Stimulated activated CD4-positive, alpha-beta T cell treated with anti-CD3 and anti-CD28 coated beads, TNF-alpha, amount 100 ng/mL, for 48 hours (primary cell): ENCODE measurements at regions not wholly inside any gene's neighbourhood (a gene's known extent, or its start where the extent isn't known, plus 50 kb on each side); places are given as distances from the start of the nearest gene placed in this dataset.

Experiments
- DNase-seq, 3 donors: peaks; one replicate each; pipeline ENCODE4 v3.0.0-alpha.2; 2020; ENCODE audit warnings: low read depth in 3 of 3

DNA sequence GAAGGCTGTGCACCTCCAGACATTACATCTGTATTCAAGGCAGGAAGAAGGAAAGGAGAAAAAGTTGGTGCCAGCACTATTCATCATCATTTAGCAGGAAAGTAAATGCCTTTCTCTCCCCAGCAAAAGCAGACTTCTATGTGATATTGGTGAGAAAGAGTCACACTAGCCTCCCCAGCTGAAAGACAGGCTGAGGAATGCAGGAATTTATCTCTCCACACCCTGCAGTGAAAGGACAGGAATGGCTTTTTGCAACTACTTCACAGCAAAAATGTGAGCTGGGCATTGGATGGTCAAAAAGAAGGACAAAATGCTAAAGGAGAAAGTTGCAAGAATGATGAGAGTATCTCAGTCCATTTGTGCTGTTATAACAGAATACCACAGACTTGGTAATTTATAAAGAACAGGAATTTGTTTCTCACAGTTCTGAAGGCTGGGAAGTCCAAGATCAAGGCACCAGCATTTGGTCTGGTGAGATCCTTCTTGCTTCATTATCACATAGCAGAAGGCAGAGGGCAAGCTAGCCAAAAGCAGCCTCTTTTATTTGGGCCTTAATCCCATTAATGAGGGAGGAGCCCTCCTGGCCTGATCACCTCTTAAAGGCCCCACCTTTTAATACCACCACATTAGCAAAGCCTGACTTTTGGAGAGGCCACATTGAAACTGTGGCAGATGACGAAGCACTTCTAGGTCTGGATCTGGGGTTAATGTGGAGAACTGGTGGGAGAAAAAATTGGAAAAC is 388.1 kb upstream of the SLC14A2 start:
- no peak for DNase-seq

- DNase-seq, result no peak
These were observed 386.4 kb upstream of the SLC14A2 start for GRCh38 chr18:45228796-45229388.

GRCh38 chr18:45231617-45232016 is 383.7 kb upstream of the SLC14A2 start:
- DNase-seq, result no peak

DNA sequence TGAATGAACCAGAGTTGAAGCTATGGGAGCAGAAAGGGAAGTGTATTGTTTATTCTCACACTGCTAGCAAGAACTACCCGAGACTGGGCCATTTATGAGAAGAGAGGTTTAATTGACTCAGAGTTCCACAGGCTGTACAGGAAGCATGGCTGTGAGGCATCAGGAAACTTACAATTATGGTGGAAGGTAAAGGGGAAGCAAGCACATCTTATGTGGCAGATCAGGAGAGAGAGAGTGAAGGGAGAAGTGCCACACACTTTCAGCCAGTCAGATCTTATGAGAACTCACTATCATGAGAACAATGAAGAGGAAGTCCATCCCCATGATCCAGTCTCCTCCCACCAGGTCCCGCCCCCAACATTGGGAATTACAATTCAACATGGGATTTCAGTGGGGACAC is 383.2 kb upstream of the SLC14A2 start:
- DNase-seq, result no peak

DNA sequence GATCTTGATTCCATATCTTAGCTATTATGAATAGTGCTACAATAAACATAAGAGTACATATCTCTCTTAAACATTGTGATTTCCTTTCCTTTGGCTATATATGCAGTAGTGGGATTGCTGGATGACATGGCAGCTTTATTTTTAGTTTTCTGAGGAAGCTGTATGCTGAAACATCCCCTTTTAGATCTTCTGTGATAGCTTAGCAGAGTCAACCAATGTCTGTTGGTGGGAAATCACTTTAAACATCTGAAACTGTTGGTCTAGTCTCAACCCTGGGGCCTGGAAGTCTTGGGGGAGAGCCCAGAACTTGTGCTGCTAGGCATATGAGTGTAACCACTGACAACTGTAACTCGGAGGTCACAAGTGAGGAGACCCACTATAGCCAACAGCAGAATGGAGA is 378.6 kb upstream of the SLC14A2 start:
- no peak for DNase-seq

DNA sequence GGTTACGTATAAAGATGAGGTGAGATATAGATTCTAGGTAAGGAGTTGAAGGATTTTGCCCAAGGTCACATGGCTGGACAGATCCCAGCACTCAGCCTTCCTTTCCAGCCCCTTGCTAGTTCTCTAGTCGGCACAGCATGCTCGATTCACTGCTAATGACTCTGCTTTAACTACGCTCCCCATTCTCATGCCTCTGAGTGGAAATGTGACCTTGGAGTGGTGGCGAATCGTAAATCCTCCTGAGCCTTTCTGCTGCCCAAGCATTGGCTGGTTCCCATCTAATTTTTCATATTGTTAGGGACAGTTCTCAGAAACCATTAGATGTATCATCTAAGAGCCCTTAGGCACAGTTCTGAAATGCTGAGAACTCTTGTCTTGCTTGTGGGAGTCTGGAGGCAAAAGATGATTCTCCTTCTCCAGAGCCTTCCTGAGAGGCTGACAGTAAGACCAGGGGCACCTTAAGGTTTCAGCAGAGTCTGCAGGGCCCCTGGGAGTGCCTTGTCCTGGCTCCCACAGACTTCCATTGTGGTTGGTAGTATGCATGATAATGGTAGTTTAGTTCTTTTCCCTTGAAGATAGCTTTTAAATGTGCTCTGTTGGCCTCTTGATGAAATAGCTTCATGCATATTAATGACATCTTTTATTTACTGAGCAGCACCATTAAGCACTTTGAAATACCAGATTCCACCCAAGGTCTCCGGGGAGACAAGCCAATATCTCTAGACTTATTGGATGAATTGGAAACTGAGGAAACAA is 377.8 kb upstream of the SLC14A2 start:
- DNase-seq, result no peak

GRCh38 chr18:45241271-45241670 is 374.0 kb upstream of the SLC14A2 start:
- no peak for DNase-seq

GRCh38 chr18:45241982-45242565 is 373.2 kb upstream of the SLC14A2 start:
- no peak for DNase-seq

DNA sequence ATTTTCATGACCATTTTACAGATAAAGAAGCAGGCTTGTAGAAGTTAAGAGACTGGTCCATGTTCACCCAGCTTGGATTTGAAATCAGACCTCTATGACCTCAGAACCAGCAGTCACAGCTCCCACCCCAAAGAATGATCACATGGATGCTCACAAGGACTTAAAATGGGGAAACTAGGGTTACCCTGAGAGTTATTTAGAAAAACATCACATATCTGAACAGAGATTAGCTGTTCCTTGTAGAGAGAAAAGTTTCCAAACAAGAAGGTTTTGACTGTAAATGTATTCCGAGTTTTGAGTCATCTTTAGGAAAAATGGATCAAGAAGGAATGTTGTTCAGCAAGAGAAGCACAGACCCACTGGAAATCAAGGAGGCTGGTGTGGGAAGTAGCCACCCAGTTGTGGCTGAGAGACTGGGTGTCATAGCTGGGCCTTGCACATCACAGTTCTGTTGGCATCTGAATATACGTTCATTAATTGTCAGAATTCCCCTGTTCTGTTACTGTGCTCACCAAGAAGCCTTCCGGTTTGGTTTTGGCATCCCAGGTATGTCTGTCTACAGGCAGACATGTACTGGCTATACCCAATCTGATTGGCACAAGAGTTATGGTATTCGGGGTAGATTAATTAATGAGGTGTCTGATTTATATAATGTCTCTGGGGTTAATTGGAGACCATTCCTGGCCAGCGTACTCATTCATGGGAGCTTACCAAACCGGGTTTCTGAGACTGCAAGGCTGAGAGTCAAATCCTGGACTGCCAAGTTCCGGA is 371.8 kb upstream of the SLC14A2 start:
- no peak for DNase-seq

DNA sequence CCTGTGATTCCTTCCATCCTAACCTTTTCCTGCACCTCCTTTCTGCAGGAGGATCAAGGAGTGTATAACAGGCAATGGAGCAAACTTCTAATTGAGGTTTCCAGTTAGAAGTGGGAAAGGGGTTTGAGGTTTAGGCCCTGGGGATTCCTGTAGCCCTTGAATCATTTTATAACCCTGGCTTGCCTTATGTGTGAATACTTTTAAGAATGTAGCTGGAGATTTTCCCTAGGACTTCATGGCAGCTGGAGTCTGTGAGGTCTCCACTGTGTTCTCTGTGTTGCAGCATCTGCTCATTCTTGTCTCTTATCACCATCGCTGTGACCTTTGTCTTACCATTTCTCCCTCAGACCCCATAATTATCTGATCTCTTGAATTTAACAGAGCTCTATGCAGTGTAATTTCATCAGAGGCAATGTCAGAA is 370.2 kb upstream of the SLC14A2 start:
- no peak for DNase-seq

- DNase-seq, result no peak
These were observed 366.9 kb upstream of the SLC14A2 start for GRCh38 chr18:45248240-45248903.

DNA sequence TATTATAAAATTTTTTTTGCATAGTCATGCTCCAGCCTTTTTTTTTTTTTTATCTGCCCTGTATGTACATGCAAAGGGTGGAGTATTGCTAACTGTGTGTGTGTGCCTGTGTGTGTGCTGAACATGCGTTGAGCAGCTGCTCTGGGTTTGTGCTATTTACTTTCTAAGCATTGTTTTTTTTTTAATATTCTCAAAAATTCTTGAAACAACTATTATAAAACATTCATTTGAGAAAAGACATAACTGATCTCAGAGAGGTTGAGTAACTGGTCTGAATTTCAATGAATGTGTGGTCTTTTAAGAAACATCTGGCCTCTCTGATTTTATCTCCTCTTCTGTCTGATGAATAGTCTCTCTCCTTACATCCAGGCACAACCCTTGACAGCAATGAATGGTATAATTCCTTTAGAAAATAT is 366.0 kb upstream of the SLC14A2 start:
- no peak for DNase-seq

- DNase-seq, result no peak
These were observed 364.8 kb upstream of the SLC14A2 start for GRCh38 chr18:45250479-45250878.

- DNase-seq, result no peak
These were observed 364.0 kb upstream of the SLC14A2 start for GRCh38 chr18:45251236-45251635.

- no peak for DNase-seq
These were observed 362.8 kb upstream of the SLC14A2 start for GRCh38 chr18:45252474-45252873.

- no peak for DNase-seq
These were observed 362.2 kb upstream of the SLC14A2 start for GRCh38 chr18:45253056-45253565.

- DNase-seq, result no peak
These were observed 361.1 kb upstream of the SLC14A2 start for GRCh38 chr18:45253973-45254708.

- DNase-seq, result no peak
These were observed 360.6 kb upstream of the SLC14A2 start for GRCh38 chr18:45254709-45255082.

DNA sequence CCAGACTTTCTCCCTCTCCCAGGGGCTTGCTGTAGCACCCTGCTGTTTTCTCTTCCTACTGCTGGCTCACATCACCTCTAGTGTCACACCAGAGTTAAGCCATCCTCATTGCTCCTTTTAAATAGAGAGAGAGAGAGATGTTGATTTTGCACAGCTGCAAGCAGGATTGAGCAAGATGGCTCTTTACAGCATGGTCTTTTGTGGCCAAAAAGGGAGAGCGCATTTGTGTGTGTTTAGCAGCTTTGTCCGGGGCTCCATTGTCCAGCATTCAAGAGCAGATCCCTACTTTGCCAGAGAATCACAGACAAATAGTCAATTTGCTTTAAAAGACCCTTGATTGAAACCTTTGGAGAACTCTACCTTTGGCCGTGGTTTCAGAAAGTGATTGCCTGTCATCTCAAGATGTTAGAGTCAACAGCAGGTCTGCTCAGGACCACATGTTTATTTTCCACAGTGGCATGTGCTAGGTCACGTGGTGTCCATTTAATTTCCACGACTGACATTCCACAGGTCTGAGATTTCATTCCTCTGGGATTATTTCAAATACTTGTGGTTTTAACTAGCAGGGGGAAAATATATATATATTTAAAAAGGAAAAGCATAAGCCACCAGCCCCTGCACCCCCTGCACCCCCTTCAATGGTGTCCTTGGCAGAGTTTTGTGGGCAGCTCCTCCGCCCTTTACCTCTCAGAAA is 359.9 kb upstream of the SLC14A2 start:
- no peak for DNase-seq

DNA sequence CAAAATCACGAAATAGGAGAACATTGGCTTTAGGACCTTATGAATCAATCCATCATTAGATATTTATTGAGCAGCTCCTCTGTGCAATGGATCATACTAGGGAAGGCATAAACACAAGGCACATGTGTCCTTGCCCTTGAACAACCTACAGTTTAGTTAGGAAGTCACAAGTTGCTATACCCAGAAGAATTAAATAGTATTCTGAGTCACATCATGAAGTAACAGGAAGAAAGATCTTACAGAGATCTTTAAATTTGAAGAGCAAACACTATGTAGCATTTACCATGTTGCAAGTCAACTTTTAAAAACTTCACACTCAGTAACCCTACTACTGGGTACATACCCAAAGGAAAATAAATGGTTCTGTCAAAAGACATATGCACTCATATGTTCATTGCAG is 355.2 kb upstream of the SLC14A2 start:
- DNase-seq, result no peak
